ENCODE measurements at regions not wholly inside any gene's neighbourhood (a gene's known extent, or its start where the extent isn't known, plus 50 kb on each side); places are given as distances from the start of the nearest gene placed in this dataset.

- TF ChIP-seq CTCF (IDR thresholded peaks at IDR 0.05; ENCODE audit: unreplicated experiment): no peak
- peaks cover 70% of the 10 kb centered on the region for H3K27me3 Mint-ChIP-seq (ENCODE audit: low read depth)
- no peak overlapping the region for H3K4me3 Mint-ChIP-seq
Observed at GRCh38 chr1:37306871-37307270, 167.5 kb upstream of the ZC3H12A start.

GRCh38 chr1:37308031-37308960 is 166.1 kb upstream of the ZC3H12A start:
- no peak for DNase-seq (ENCODE audit: low spot score in 2 of 2, unreplicated experiment in 2 of 2)
- H3K4me3 Mint-ChIP-seq: no peak overlapping the region
- no peaks in the 10 kb centered on the region for H3K4me1 Mint-ChIP-seq
- no peaks in the 10 kb centered on the region for H3K9me3 Mint-ChIP-seq
- H3K27ac Mint-ChIP-seq: no peak overlapping the region
- TF ChIP-seq CTCF (IDR thresholded peaks at IDR 0.05; ENCODE audit: unreplicated experiment): no peak
- no peaks in the 10 kb centered on the region for H3K36me3 Mint-ChIP-seq
- H3K27me3 Mint-ChIP-seq (ENCODE audit: low read depth): peaks cover 75% of the 10 kb centered on the region

More at GRCh38 chr1:37306871-37307270, 167.5 kb upstream of the ZC3H12A start:
- H3K36me3 Mint-ChIP-seq: no peaks in the 10 kb centered on the region
- H3K4me1 Mint-ChIP-seq: no peaks in the 10 kb centered on the region
- H3K9me3 Mint-ChIP-seq: no peaks in the 10 kb centered on the region
- no peak overlapping the region for H3K27ac Mint-ChIP-seq
- DNase-seq (ENCODE audit: low spot score in 2 of 2, unreplicated experiment in 2 of 2): no peak

- Mint-ChIP-seq H3K27me3 (ENCODE audit: low read depth) (peaks cover 80% of the 10 kb centered on the region), H3K36me3 (no peaks in the 10 kb centered on the region), H3K9me3 (no peaks in the 10 kb centered on the region), H3K4me1 (no peaks in the 10 kb centered on the region), H3K4me3 (no peak overlapping the region), H3K27ac (no peak overlapping the region)
- DNase-seq (ENCODE audit: low spot score in 2 of 2, unreplicated experiment in 2 of 2): no peak
- TF ChIP-seq CTCF (IDR thresholded peaks at IDR 0.05; ENCODE audit: unreplicated experiment): no peak
Observed at GRCh38 chr1:37309574-37309973, 164.8 kb upstream of the ZC3H12A start.

- H3K36me3 Mint-ChIP-seq: no peaks in the 10 kb centered on the region
- H3K4me1 Mint-ChIP-seq: peaks cover under 1% of the 10 kb centered on the region
Observed at GRCh38 chr1:37310064-37310463, 164.3 kb upstream of the ZC3H12A start.

GRCh38 chr1:37315371-37315846 is 159.0 kb upstream of the ZC3H12A start:
- H3K9me3 Mint-ChIP-seq: no peaks in the 10 kb centered on the region
- no peak overlapping the region for H3K27ac Mint-ChIP-seq
- no peak overlapping the region for H3K4me3 Mint-ChIP-seq
- no peaks in the 10 kb centered on the region for H3K36me3 Mint-ChIP-seq
- no peak for DNase-seq (ENCODE audit: low spot score in 2 of 2, unreplicated experiment in 2 of 2)
- H3K4me1 Mint-ChIP-seq: peaks cover 8% of the 10 kb centered on the region
- TF ChIP-seq CTCF (IDR thresholded peaks at IDR 0.05; ENCODE audit: unreplicated experiment): no peak
- H3K27me3 Mint-ChIP-seq (ENCODE audit: low read depth): peaks cover 91% of the 10 kb centered on the region

More at GRCh38 chr1:37310064-37310463, 164.3 kb upstream of the ZC3H12A start:
- no peak for DNase-seq (ENCODE audit: low spot score in 2 of 2, unreplicated experiment in 2 of 2)
- no peak for TF ChIP-seq CTCF (IDR thresholded peaks at IDR 0.05; ENCODE audit: unreplicated experiment)
- no peaks in the 10 kb centered on the region for H3K9me3 Mint-ChIP-seq
- no peak overlapping the region for H3K4me3 Mint-ChIP-seq
- H3K27ac Mint-ChIP-seq: no peak overlapping the region
- peaks cover 82% of the 10 kb centered on the region for H3K27me3 Mint-ChIP-seq (ENCODE audit: low read depth)
